ENCODE measurements at regions not wholly inside any gene's neighbourhood (a gene's known extent, or its start where the extent isn't known, plus 50 kb on each side); places are given as distances from the start of the nearest gene placed in this dataset.

DNA sequence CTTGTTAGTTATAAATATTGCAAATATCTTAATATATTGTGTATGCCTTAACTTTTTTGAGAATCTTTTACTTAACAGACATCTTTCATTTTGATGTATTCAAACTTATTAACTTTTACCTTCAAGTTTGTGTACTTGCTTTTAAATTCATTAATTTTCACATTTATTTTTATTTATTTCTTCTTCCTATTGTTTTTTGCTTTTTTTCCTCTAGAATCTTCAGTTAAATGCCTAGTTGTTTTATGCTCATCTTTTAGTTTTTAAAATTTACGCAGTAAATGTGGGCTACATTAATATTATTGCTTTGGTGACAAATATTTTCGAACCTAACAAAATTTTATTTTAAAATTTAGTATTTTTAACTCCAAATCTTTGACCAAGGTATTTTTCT lies 89.0 kb downstream of the TNFAIP3 start:
- TF ChIP-seq, protein P1, sequence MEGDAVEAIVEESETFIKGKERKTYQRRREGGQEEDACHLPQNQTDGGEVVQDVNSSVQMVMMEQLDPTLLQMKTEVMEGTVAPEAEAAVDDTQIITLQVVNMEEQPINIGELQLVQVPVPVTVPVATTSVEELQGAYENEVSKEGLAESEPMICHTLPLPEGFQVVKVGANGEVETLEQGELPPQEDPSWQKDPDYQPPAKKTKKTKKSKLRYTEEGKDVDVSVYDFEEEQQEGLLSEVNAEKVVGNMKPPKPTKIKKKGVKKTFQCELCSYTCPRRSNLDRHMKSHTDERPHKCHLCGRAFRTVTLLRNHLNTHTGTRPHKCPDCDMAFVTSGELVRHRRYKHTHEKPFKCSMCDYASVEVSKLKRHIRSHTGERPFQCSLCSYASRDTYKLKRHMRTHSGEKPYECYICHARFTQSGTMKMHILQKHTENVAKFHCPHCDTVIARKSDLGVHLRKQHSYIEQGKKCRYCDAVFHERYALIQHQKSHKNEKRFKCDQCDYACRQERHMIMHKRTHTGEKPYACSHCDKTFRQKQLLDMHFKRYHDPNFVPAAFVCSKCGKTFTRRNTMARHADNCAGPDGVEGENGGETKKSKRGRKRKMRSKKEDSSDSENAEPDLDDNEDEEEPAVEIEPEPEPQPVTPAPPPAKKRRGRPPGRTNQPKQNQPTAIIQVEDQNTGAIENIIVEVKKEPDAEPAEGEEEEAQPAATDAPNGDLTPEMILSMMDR (optimal IDR thresholded peaks at IDR 0.05 in 1 of 3, IDR thresholded peaks at IDR 0.05 in 1 of 3, conservative IDR thresholded peaks at IDR 0.05 in 1 of 3; ENCODE audit: extremely low read depth in 1 of 3, insufficient read depth in 2 of 3, low read length in 3 of 3): no peak
- no peak for TF ChIP-seq EZH2 (IDR thresholded peaks at IDR 0.05; ENCODE audit: low read length)
